ENCODE measurements at regions not wholly inside any gene's neighbourhood (a gene's known extent, or its start where the extent isn't known, plus 50 kb on each side); places are given as distances from the start of the nearest gene placed in this dataset.

GRCh38 chr14:82419933-82420332, 886.3 kb upstream of the SEL1L start:
- FAIRE-seq (no peak), DNase-seq (ENCODE audit: insufficient read length, low spot score) (no peak)
- TF ChIP-seq POLR2A (IDR thresholded peaks at IDR 0.05; ENCODE audit: low read depth, low read length) = no peak
- no peak for TF ChIP-seq TAF1 (IDR thresholded peaks at IDR 0.05; ENCODE audit: low read depth, low read length)
- TF ChIP-seq POU2F2 (IDR thresholded peaks at IDR 0.05; ENCODE audit: low read depth, low read length) = no peak
- no peak for TF ChIP-seq POLR2AphosphoS5 (IDR thresholded peaks at IDR 0.05; ENCODE audit: low read depth, low read length)
- TF ChIP-seq SPI1 (IDR thresholded peaks at IDR 0.05; ENCODE audit: low read depth, low read length) = no peak
- TF ChIP-seq PAX5 (IDR thresholded peaks at IDR 0.05; ENCODE audit: insufficient read depth, low read length, severe bottlenecking) = no peak

- DNase-seq (ENCODE audit: insufficient read length, low spot score) (no peak), FAIRE-seq (no peak)
These were observed 887.2 kb upstream of the SEL1L start for GRCh38 chr14:82420871-82421270.

GRCh38 chr14:82421286-82421685, 887.6 kb upstream of the SEL1L start:
- DNase-seq (ENCODE audit: insufficient read length, low spot score) = no peak
- TF ChIP-seq SPI1 (IDR thresholded peaks at IDR 0.05; ENCODE audit: low read depth, low read length) (no peak), TAF1 (IDR thresholded peaks at IDR 0.05; ENCODE audit: low read depth, low read length) (no peak), POLR2A (IDR thresholded peaks at IDR 0.05; ENCODE audit: low read depth, low read length) (no peak), POLR2AphosphoS5 (IDR thresholded peaks at IDR 0.05; ENCODE audit: low read depth, low read length) (no peak), POU2F2 (IDR thresholded peaks at IDR 0.05; ENCODE audit: low read depth, low read length) (no peak), PAX5 (IDR thresholded peaks at IDR 0.05; ENCODE audit: insufficient read depth, low read length, severe bottlenecking) (no peak)
- FAIRE-seq = no peak

More at GRCh38 chr14:82420871-82421270, 887.2 kb upstream of the SEL1L start:
- TF ChIP-seq POLR2A (IDR thresholded peaks at IDR 0.05; ENCODE audit: low read depth, low read length) = no peak
- no peak for TF ChIP-seq TAF1 (IDR thresholded peaks at IDR 0.05; ENCODE audit: low read depth, low read length)
- no peak for TF ChIP-seq PAX5 (IDR thresholded peaks at IDR 0.05; ENCODE audit: insufficient read depth, low read length, severe bottlenecking)
- no peak for TF ChIP-seq POU2F2 (IDR thresholded peaks at IDR 0.05; ENCODE audit: low read depth, low read length)
- no peak for TF ChIP-seq SPI1 (IDR thresholded peaks at IDR 0.05; ENCODE audit: low read depth, low read length)
- TF ChIP-seq POLR2AphosphoS5 (IDR thresholded peaks at IDR 0.05; ENCODE audit: low read depth, low read length) = no peak

- FAIRE-seq (no peak), DNase-seq (ENCODE audit: insufficient read length, low spot score) (no peak)
- TF ChIP-seq TAF1 (IDR thresholded peaks at IDR 0.05; ENCODE audit: low read depth, low read length) (no peak), POLR2A (IDR thresholded peaks at IDR 0.05; ENCODE audit: low read depth, low read length) (no peak), POLR2AphosphoS5 (IDR thresholded peaks at IDR 0.05; ENCODE audit: low read depth, low read length) (no peak), POU2F2 (IDR thresholded peaks at IDR 0.05; ENCODE audit: low read depth, low read length) (no peak), SPI1 (IDR thresholded peaks at IDR 0.05; ENCODE audit: low read depth, low read length) (no peak), PAX5 (IDR thresholded peaks at IDR 0.05; ENCODE audit: insufficient read depth, low read length, severe bottlenecking) (no peak)
These were observed 888.6 kb upstream of the SEL1L start for GRCh38 chr14:82422230-82422629.

- FAIRE-seq = no peak
- DNase-seq (ENCODE audit: insufficient read length, low spot score) = no peak
- TF ChIP-seq POLR2AphosphoS5 (IDR thresholded peaks at IDR 0.05; ENCODE audit: low read depth, low read length) = no peak
- TF ChIP-seq SPI1 (IDR thresholded peaks at IDR 0.05; ENCODE audit: low read depth, low read length) = no peak
- no peak for TF ChIP-seq TAF1 (IDR thresholded peaks at IDR 0.05; ENCODE audit: low read depth, low read length)
- TF ChIP-seq POU2F2 (IDR thresholded peaks at IDR 0.05; ENCODE audit: low read depth, low read length) = no peak
- no peak for TF ChIP-seq POLR2A (IDR thresholded peaks at IDR 0.05; ENCODE audit: low read depth, low read length)
- no peak for TF ChIP-seq PAX5 (IDR thresholded peaks at IDR 0.05; ENCODE audit: insufficient read depth, low read length, severe bottlenecking)
These were observed 891.6 kb upstream of the SEL1L start for GRCh38 chr14:82425261-82425660.

- FAIRE-seq (no peak), DNase-seq (ENCODE audit: insufficient read length, low spot score) (no peak)
- no peak for TF ChIP-seq POU2F2 (IDR thresholded peaks at IDR 0.05; ENCODE audit: low read depth, low read length)
- no peak for TF ChIP-seq POLR2AphosphoS5 (IDR thresholded peaks at IDR 0.05; ENCODE audit: low read depth, low read length)
- no peak for TF ChIP-seq POLR2A (IDR thresholded peaks at IDR 0.05; ENCODE audit: low read depth, low read length)
- TF ChIP-seq TAF1 (IDR thresholded peaks at IDR 0.05; ENCODE audit: low read depth, low read length) = no peak
- TF ChIP-seq PAX5 (IDR thresholded peaks at IDR 0.05; ENCODE audit: insufficient read depth, low read length, severe bottlenecking) = no peak
- no peak for TF ChIP-seq SPI1 (IDR thresholded peaks at IDR 0.05; ENCODE audit: low read depth, low read length)
These were observed 897.4 kb upstream of the SEL1L start for GRCh38 chr14:82431031-82431430.

GRCh38 chr14:82432301-82433105, 898.9 kb upstream of the SEL1L start:
- FAIRE-seq (no peak), DNase-seq (ENCODE audit: insufficient read length, low spot score) (no peak)
- TF ChIP-seq SPI1 (IDR thresholded peaks at IDR 0.05; ENCODE audit: low read depth, low read length) (no peak), TAF1 (IDR thresholded peaks at IDR 0.05; ENCODE audit: low read depth, low read length) (no peak), POU2F2 (IDR thresholded peaks at IDR 0.05; ENCODE audit: low read depth, low read length) (no peak), POLR2AphosphoS5 (IDR thresholded peaks at IDR 0.05; ENCODE audit: low read depth, low read length) (no peak)

GRCh38 chr14:82438436-82438835, 904.8 kb upstream of the SEL1L start:
- TF ChIP-seq TAF1 (IDR thresholded peaks at IDR 0.05; ENCODE audit: low read depth, low read length) = no peak
- TF ChIP-seq POLR2AphosphoS5 (IDR thresholded peaks at IDR 0.05; ENCODE audit: low read depth, low read length) = no peak
- TF ChIP-seq POLR2A (IDR thresholded peaks at IDR 0.05; ENCODE audit: low read depth, low read length) = no peak
- TF ChIP-seq PAX5 (IDR thresholded peaks at IDR 0.05; ENCODE audit: insufficient read depth, low read length, severe bottlenecking) = no peak
- no peak for TF ChIP-seq POU2F2 (IDR thresholded peaks at IDR 0.05; ENCODE audit: low read depth, low read length)
- no peak for TF ChIP-seq SPI1 (IDR thresholded peaks at IDR 0.05; ENCODE audit: low read depth, low read length)
- no peak for DNase-seq (ENCODE audit: insufficient read length, low spot score)
- no peak for FAIRE-seq

GRCh38 chr14:82441270-82441669, 907.6 kb upstream of the SEL1L start:
- TF ChIP-seq POLR2A (IDR thresholded peaks at IDR 0.05; ENCODE audit: low read depth, low read length) (no peak), SPI1 (IDR thresholded peaks at IDR 0.05; ENCODE audit: low read depth, low read length) (no peak), POLR2AphosphoS5 (IDR thresholded peaks at IDR 0.05; ENCODE audit: low read depth, low read length) (no peak), PAX5 (IDR thresholded peaks at IDR 0.05; ENCODE audit: insufficient read depth, low read length, severe bottlenecking) (no peak), POU2F2 (IDR thresholded peaks at IDR 0.05; ENCODE audit: low read depth, low read length) (no peak), TAF1 (IDR thresholded peaks at IDR 0.05; ENCODE audit: low read depth, low read length) (no peak)
- FAIRE-seq (no peak), DNase-seq (ENCODE audit: insufficient read length, low spot score) (no peak)

Data from GM12891 (cell line).